Esophagus muscularis mucosa (tissue), 4 donors: ENCODE measurements at regions not wholly inside any gene's neighbourhood (a gene's known extent, or its start where the extent isn't known, plus 50 kb on each side); places are given as distances from the start of the nearest gene placed in this dataset.

Experiments used
- DNase-seq: peaks from one replicate; pipeline ENCODE4 v3.0.0-alpha.2; 2017; ENCODE audit errors: extremely low spot score
- H3K27ac ChIP-seq, 4 donors: fragments of 200-600 bp; sonication (generic); replicated peaks in 1 of 4; 1 replicate in 3 of 4; 2 replicates in 1 of 4; pipeline ENCODE4 v1.5.1; 2016 to 2019; ENCODE audit warnings: mild to moderate bottlenecking in 1 of 4
- H3K27me3 ChIP-seq, 4 donors: fragments of 200-600 bp; sonication (generic); one replicate each; pipeline versions ENCODE4 v1.5.1 to v1.6.0; 2016 to 2019
- H3K36me3 ChIP-seq, 4 donors: fragments of 200-600 bp; sonication (generic); one replicate each; pipeline ENCODE4 v1.5.1; 2016 to 2019
- H3K4me1 ChIP-seq, 4 donors: fragments of 200-600 bp; sonication (generic); one replicate each; pipeline ENCODE4 v1.5.1; 2016 to 2019
- H3K4me3 ChIP-seq, 4 donors: fragments of 200-600 bp; sonication (generic); 1 replicate in 2 of 4; 2 replicates in 2 of 4; pipeline ENCODE4 v1.5.1; 2016 to 2019; ENCODE audit warnings: mild to moderate bottlenecking in 4 of 4, moderate library complexity in 1 of 4
- H3K9me3 ChIP-seq, 4 donors: fragments of 200-600 bp; sonication (generic); 1 replicate in 3 of 4; 2 replicates in 1 of 4; pipeline ENCODE4 v1.5.1; 2016 to 2019
- EP300 ChIP-seq: sonication (generic); formaldehyde crosslinking; IDR thresholded peaks from one replicate; pipeline ENCODE4 v1.6.1; 2017; ENCODE audit warnings: antibody characterized with exemption
- POLR2A ChIP-seq: fragments of 450-650 bp; IDR thresholded peaks from one replicate; pipeline ENCODE4 v1.6.1; 2017; ENCODE audit warnings: antibody characterized with exemption, moderate library complexity, mild to moderate bottlenecking, low read depth
- POLR2AphosphoS5 ChIP-seq, 2 donors: sonication (generic); formaldehyde crosslinking; IDR thresholded peaks; one replicate each; pipeline ENCODE4 v1.6.1; 2017; ENCODE audit warnings: antibody characterized with exemption in 2 of 2
- WGBS: methylation state at CpG from one replicate; pipeline ENCODE4 v1.1.5; 2018; 5-methylcytosine and 5-hydroxymethylcytosine counted together
- intact Hi-C: fragments of 100-400 bp; cut with DNase I; formaldehyde crosslinking; loops from one replicate; pipeline ENCODE4 v1.15.1; 2023
- TF ChIP-seq, protein P1 (sequence below), 3 experiments: fragments of 200-600 bp in 2 of 3; fragments of 450-650 bp in 1 of 3; sonication (generic) in 2 of 3; IDR thresholded peaks; one replicate each; pipeline ENCODE4 v1.5.1; 2017 to 2019; ENCODE audit warnings: antibody characterized with exemption in 3 of 3, mild to moderate bottlenecking in 2 of 3, moderate library complexity in 1 of 3

DNA sequence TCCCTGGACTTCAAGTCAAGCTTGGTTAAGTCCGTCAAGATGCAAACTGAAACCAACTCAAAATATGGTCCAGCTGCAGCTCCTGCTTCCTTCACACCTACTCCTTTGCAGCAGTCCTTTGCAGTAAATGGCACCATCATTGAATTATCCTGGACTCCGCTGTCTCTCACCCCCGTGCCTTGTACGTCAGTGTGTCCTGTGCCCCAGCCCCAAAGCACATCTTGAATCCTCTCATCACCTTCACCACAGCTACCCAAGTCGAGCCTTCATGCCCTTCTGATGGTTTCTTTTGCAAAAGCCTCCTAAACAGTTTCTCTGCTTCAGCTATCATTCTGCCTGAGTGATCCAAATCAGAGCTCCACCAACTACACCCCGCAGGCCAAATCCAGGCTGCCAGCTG lies 88.4 kb upstream of the LEP start:
- Histone ChIP-seq H3K27me3 (peaks cover 0 to 41% (median 0%) of the 10 kb centered on the region in 4 donors), H3K4me1 (no peaks in the 10 kb centered on the region), H3K36me3 (no peaks in the 10 kb centered on the region), H3K4me3 (no peak overlapping the region), H3K27ac (no peak overlapping the region), H3K9me3 (no peaks in the 10 kb centered on the region)
- DNase-seq, result no peak
- 76% methylated on average over 6 of the region's 6 CpGs for WGBS
- intact Hi-C loops, result no loop called here
- TF ChIP-seq POLR2A (no peak), POLR2AphosphoS5 (IDR thresholded peaks at IDR 0.05) (no peak), EP300 (no peak)
- TF ChIP-seq, protein P1, sequence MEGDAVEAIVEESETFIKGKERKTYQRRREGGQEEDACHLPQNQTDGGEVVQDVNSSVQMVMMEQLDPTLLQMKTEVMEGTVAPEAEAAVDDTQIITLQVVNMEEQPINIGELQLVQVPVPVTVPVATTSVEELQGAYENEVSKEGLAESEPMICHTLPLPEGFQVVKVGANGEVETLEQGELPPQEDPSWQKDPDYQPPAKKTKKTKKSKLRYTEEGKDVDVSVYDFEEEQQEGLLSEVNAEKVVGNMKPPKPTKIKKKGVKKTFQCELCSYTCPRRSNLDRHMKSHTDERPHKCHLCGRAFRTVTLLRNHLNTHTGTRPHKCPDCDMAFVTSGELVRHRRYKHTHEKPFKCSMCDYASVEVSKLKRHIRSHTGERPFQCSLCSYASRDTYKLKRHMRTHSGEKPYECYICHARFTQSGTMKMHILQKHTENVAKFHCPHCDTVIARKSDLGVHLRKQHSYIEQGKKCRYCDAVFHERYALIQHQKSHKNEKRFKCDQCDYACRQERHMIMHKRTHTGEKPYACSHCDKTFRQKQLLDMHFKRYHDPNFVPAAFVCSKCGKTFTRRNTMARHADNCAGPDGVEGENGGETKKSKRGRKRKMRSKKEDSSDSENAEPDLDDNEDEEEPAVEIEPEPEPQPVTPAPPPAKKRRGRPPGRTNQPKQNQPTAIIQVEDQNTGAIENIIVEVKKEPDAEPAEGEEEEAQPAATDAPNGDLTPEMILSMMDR (IDR thresholded peaks at IDR 0.05), result no peak

DNA sequence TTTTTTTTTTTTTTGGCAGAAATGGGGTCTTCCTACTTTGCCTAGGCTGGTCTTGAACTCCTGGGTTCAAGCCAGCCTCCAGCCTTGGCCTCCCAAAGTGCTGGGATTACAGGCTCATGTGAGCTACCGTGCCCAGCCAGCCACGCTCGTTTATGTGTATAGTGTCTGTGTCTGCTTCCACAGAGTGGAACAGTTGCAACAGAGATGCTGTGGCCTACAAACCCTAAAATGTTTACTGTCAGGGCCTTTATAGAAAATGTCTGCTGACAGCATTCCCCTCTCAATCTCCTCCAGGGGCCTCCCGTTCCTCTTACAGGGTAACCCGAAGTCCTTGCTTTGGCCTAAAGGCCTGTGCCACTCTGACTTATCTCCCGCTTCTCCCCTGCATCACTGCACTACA lies 87.6 kb upstream of the LEP start:
- intact Hi-C loops, result no loop called here
- no peaks in the 10 kb centered on the region for H3K9me3 ChIP-seq
- peaks cover 0 to 41% (median 0%) of the 10 kb centered on the region in 4 donors for H3K27me3 ChIP-seq
- 91% methylated on average over 5 of the region's 6 CpGs for WGBS
- TF ChIP-seq POLR2A (no peak), POLR2AphosphoS5 (IDR thresholded peaks at IDR 0.05) (no peak), EP300 (no peak)
- TF ChIP-seq, protein P1 (IDR thresholded peaks at IDR 0.05), result no peak
- H3K27ac ChIP-seq, result no peak overlapping the region
- no peak overlapping the region for H3K4me3 ChIP-seq
- H3K4me1 ChIP-seq, result no peaks in the 10 kb centered on the region
- no peak for DNase-seq
- H3K36me3 ChIP-seq, result no peaks in the 10 kb centered on the region

DNA sequence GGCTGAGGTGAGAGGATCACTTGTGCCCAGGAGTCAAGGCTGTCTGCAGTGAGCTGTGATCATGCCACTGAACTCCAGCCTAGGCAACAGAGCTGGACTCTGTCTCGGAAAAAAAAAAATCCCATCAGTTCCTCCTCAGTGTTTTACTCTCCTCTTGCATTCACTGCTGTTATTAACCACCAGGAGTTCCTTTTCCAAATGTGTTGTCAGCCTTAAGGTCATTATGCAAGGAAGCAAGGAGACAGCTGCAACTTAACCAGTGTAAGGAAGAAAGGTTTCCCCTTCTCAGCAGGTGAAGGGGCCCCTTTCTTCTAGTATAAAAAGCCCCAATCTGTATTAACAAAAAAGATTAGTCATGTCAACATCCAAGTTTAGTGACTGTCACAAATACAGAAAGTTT lies 86.6 kb upstream of the LEP start:
- no peak for DNase-seq
- TF ChIP-seq POLR2A (no peak), EP300 (no peak), POLR2AphosphoS5 (IDR thresholded peaks at IDR 0.05) (no peak)
- TF ChIP-seq, protein P1 (IDR thresholded peaks at IDR 0.05), result no peak
- Histone ChIP-seq H3K4me3 (no peak overlapping the region), H3K9me3 (no peaks in the 10 kb centered on the region), H3K27me3 (peaks cover 0 to 38% (median 0%) of the 10 kb centered on the region in 4 donors), H3K27ac (no peak overlapping the region), H3K4me1 (no peaks in the 10 kb centered on the region), H3K36me3 (no peaks in the 10 kb centered on the region)
- 71% methylated on average over 1 of the region's 1 CpG for WGBS
- intact Hi-C loops, result no loop called here

- Histone ChIP-seq H3K4me1 (no peaks in the 10 kb centered on the region), H3K9me3 (no peaks in the 10 kb centered on the region), H3K27ac (no peak overlapping the region), H3K4me3 (no peak overlapping the region), H3K27me3 (peaks cover 0 to 38% (median 0%) of the 10 kb centered on the region in 4 donors), H3K36me3 (no peaks in the 10 kb centered on the region)
- WGBS, result 66% methylated on average over 12 of the region's 12 CpGs
- TF ChIP-seq POLR2A (no peak), POLR2AphosphoS5 (IDR thresholded peaks at IDR 0.05) (no peak), EP300 (no peak)
- TF ChIP-seq, protein P1 (IDR thresholded peaks at IDR 0.05), result no peak
- intact Hi-C loops, result no loop called here
- DNase-seq, result no peak
Observed at GRCh38 chr7:128155100-128155740, 85.9 kb upstream of the LEP start.

DNA sequence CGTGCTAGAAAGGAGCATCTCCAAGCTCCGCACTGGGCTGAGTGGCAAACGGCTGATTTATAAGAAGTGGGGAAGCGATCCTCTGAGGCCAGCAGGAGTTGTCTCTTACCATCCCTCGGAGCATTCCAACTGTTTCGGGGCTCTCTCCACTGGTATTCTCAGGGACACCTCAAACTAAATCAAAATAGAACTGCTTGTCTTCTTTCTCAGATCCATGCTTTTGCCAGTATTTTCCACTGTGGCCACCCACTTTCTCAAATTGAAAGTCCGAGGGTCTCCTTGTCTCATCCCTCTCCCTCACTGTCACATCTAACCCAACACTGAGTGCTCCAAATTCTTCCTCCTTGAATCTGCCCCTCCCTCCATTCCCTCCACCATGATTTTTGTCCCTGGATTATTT lies 83.2 kb upstream of the LEP start:
- H3K36me3 ChIP-seq, result no peaks in the 10 kb centered on the region
- H3K27me3 ChIP-seq, result peaks cover 0 to 56% (median 0%) of the 10 kb centered on the region in 4 donors
- H3K4me1 ChIP-seq, result no peaks in the 10 kb centered on the region
- TF ChIP-seq POLR2AphosphoS5 (IDR thresholded peaks at IDR 0.05) (no peak), POLR2A (no peak), EP300 (no peak)
- TF ChIP-seq, protein P1 (IDR thresholded peaks at IDR 0.05), result no peak
- WGBS, result 74% methylated on average over 7 of the region's 7 CpGs
- no peak for DNase-seq
- no peaks in the 10 kb centered on the region for H3K9me3 ChIP-seq
- no peak overlapping the region for H3K4me3 ChIP-seq
- intact Hi-C loops, result no loop called here
- no peak overlapping the region for H3K27ac ChIP-seq
